ENCODE measurements at regions not wholly inside any gene's neighbourhood (a gene's known extent, or its start where the extent isn't known, plus 50 kb on each side); places are given as distances from the start of the nearest gene placed in this dataset.

- DNase-seq: no peak
Observed at GRCh38 chrX:39356119-39356807, 555.0 kb downstream of the MID1IP1 start.

GRCh38 chrX:39360101-39360500 is 558.8 kb downstream of the MID1IP1 start:
- DNase-seq: no peak

GRCh38 chrX:39361736-39362135 is 560.5 kb downstream of the MID1IP1 start:
- DNase-seq: peak; percentile 32 to 52

GRCh38 chrX:39367416-39367815 is 566.2 kb downstream of the MID1IP1 start:
- DNase-seq: no peak

- DNase-seq: no peak
Observed at GRCh38 chrX:39372115-39372514, 570.9 kb downstream of the MID1IP1 start.

- no peak for DNase-seq
Observed at GRCh38 chrX:39377157-39377556, 575.9 kb downstream of the MID1IP1 start.

GRCh38 chrX:39377773-39378172 is 576.5 kb downstream of the MID1IP1 start:
- no peak for DNase-seq

GRCh38 chrX:39381422-39381821 is 580.2 kb downstream of the MID1IP1 start:
- DNase-seq: peak in 1 of 2 donors; percentile 3

- DNase-seq: no peak
Observed at GRCh38 chrX:39384996-39385395, 583.7 kb downstream of the MID1IP1 start.

- DNase-seq: no peak
Observed at GRCh38 chrX:39388730-39389129, 587.5 kb downstream of the MID1IP1 start.

- no peak for DNase-seq
Observed at GRCh38 chrX:39396358-39396995, 595.2 kb downstream of the MID1IP1 start.

GRCh38 chrX:39397561-39398199 is 596.4 kb downstream of the MID1IP1 start:
- DNase-seq: no peak

- DNase-seq: no peak
Observed at GRCh38 chrX:39398215-39398962, 597.1 kb downstream of the MID1IP1 start.

GRCh38 chrX:39398963-39399261 is 597.7 kb downstream of the MID1IP1 start:
- DNase-seq: no peak

GRCh38 chrX:39399387-39399786 is 598.1 kb downstream of the MID1IP1 start:
- DNase-seq: no peak

- DNase-seq: no peak
Observed at GRCh38 chrX:39401483-39402110, 600.3 kb downstream of the MID1IP1 start.

- DNase-seq: no peak
Observed at GRCh38 chrX:39402158-39402557, 600.9 kb downstream of the MID1IP1 start.

- no peak for DNase-seq
Observed at GRCh38 chrX:39406799-39407198, 605.5 kb downstream of the MID1IP1 start.

GRCh38 chrX:39409246-39409917 is 608.1 kb downstream of the MID1IP1 start:
- no peak for DNase-seq

GRCh38 chrX:39414290-39414854 is 613.1 kb downstream of the MID1IP1 start:
- no peak for DNase-seq

- DNase-seq: no peak
Observed at GRCh38 chrX:39416547-39417260, 615.4 kb downstream of the MID1IP1 start.

All from hippocampal formation (tissue), 2 donors.